ENCODE measurements at regions not wholly inside any gene's neighbourhood (a gene's known extent, or its start where the extent isn't known, plus 50 kb on each side); places are given as distances from the start of the nearest gene placed in this dataset.

- TF ChIP-seq PAX5 (IDR thresholded peaks at IDR 0.05; ENCODE audit: borderline replicate concordance, low read depth, low read length) (no peak), POLR2AphosphoS2 (IDR thresholded peaks at IDR 0.05; ENCODE audit: low read depth, low read length) (no peak), GABPA (IDR thresholded peaks at IDR 0.05; ENCODE audit: low read depth) (no peak), EZH2 (IDR thresholded peaks at IDR 0.05; ENCODE audit: borderline replicate concordance, control insufficient read depth, low read depth, low read length) (no peak), SIN3A (IDR thresholded peaks at IDR 0.05; ENCODE audit: low read depth, low read length) (no peak), TAF1 (IDR thresholded peaks at IDR 0.05; ENCODE audit: borderline replicate concordance, low read depth, low read length) (no peak), EP300 (IDR thresholded peaks at IDR 0.05; ENCODE audit: borderline replicate concordance in 1 of 2, control insufficient read depth in 1 of 2, low read depth in 2 of 2, low read length in 2 of 2) (no peak), CTCF (IDR thresholded peaks at IDR 0.05 in 2 of 3, conservative IDR thresholded peaks at IDR 0.05 in 1 of 3; ENCODE audit: control insufficient read depth in 2 of 3, extremely low read depth in 1 of 3, insufficient read depth in 1 of 3, low read depth in 3 of 3, low read length in 3 of 3) (peak; percentile 66 to 88 (median 86))
- TF ChIP-seq, protein P1, sequence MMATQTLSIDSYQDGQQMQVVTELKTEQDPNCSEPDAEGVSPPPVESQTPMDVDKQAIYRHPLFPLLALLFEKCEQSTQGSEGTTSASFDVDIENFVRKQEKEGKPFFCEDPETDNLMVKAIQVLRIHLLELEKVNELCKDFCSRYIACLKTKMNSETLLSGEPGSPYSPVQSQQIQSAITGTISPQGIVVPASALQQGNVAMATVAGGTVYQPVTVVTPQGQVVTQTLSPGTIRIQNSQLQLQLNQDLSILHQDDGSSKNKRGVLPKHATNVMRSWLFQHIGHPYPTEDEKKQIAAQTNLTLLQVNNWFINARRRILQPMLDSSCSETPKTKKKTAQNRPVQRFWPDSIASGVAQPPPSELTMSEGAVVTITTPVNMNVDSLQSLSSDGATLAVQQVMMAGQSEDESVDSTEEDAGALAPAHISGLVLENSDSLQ (IDR thresholded peaks at IDR 0.05), result no peak
Observed at GRCh38 chr11:32231909-32232493, 141.1 kb downstream of the RCN1 start.

All from GM12878 (cell line).